Spleen (tissue), 11 donors: ENCODE measurements at regions not wholly inside any gene's neighbourhood (a gene's known extent, or its start where the extent isn't known, plus 50 kb on each side); places are given as distances from the start of the nearest gene placed in this dataset.

ENCODE experiments used
- DNase-seq: peaks from one replicate; pipeline ENCODE4 v3.0.0-alpha.2; 2020
- H3K27ac ChIP-seq, 8 donors: fragments of 200-600 bp; sonication (generic) in 7 of 8; 1 replicate in 4 of 8; 2 replicates in 4 of 8; pipeline versions ENCODE4 v1.5.0 to v1.8.0; 2016 to 2021; ENCODE audit warnings: inconsistent platforms in 4 of 8, mild to moderate bottlenecking in 4 of 8, moderate library complexity in 1 of 8
- H3K27me3 ChIP-seq, 7 donors: fragments of 200-600 bp; sonication (generic) in 6 of 7; replicated peaks in 1 of 7; 1 replicate in 4 of 7; 2 replicates in 3 of 7; pipeline versions ENCODE4 v1.5.0 to v1.8.0; 2016 to 2021; ENCODE audit warnings: inconsistent platforms in 3 of 7, mild to moderate bottlenecking in 1 of 7
- H3K36me3 ChIP-seq, 6 donors: fragments of 200-600 bp; sonication (generic) in 5 of 6; 1 replicate in 4 of 6; 2 replicates in 2 of 6; pipeline versions ENCODE4 v1.5.0 to v1.8.0; 2016 to 2021; ENCODE audit warnings: inconsistent platforms in 2 of 6
- H3K4me1 ChIP-seq, 6 donors: fragments of 200-600 bp; sonication (generic) in 5 of 6; 1 replicate in 3 of 6; 2 replicates in 3 of 6; pipeline versions ENCODE4 v1.5.0 to v1.8.0; 2016 to 2021; ENCODE audit warnings: inconsistent platforms in 3 of 6
- H3K4me3 ChIP-seq, 8 donors: fragments of 200-600 bp; sonication (generic) in 7 of 8; 1 replicate in 4 of 8; 2 replicates in 4 of 8; pipeline versions ENCODE4 v1.5.0 to v1.8.0; 2016 to 2021; ENCODE audit warnings: inconsistent platforms in 4 of 8, mild to moderate bottlenecking in 4 of 8, moderate library complexity in 2 of 8
- H3K9me3 ChIP-seq, 8 donors: fragments of 200-600 bp; sonication (generic) in 7 of 8; 1 replicate in 4 of 8; 2 replicates in 4 of 8; pipeline versions ENCODE4 v1.5.0 to v1.8.0; 2016 to 2021; ENCODE audit warnings: inconsistent platforms in 4 of 8
- POLR2A ChIP-seq, 3 donors: fragments of 450-650 bp; IDR thresholded peaks; one replicate each; pipeline ENCODE4 v1.5.1; 2017; ENCODE audit warnings: antibody characterized with exemption in 3 of 3, mild to moderate bottlenecking in 1 of 3
- POLR2AphosphoS5 ChIP-seq, 3 donors: sonication (generic); formaldehyde crosslinking; IDR thresholded peaks; one replicate each; pipeline ENCODE4 v1.5.1; 2017; ENCODE audit warnings: antibody characterized with exemption in 3 of 3
- WGBS, 5 donors: extraction: QIAGEN DNeasy Blood & Tissue Kit in 3 of 5; methylation state at CpG; one replicate each; pipeline versions ENCODE4 v1.1.5 to v1.1.7; 2013 to 2018; 5-methylcytosine and 5-hydroxymethylcytosine counted together
- intact Hi-C: fragments of 100-400 bp; cut with DNase I; formaldehyde crosslinking; loops from one replicate; pipeline ENCODE4 v1.15.0; 2023; ENCODE audit warnings: low total_unique reads
- TF ChIP-seq, protein P1 (sequence below), 11 experiments: fragments of 200-600 bp in 7 of 11; fragments of 450-650 bp in 4 of 11; sonication (generic) in 4 of 11; IDR thresholded peaks in 8 of 11; conservative IDR thresholded peaks in 3 of 11; 1 replicate in 7 of 11; 2 replicates in 4 of 11; pipeline versions ENCODE4 v1.4.0 to v1.8.0; 2016 to 2021; ENCODE audit warnings: antibody characterized with exemption in 11 of 11, inconsistent platforms in 4 of 11, mild to moderate bottlenecking in 1 of 11
- donor health status: healthy with polysubstance abuse.
- donor health status: DM: no; HTN: no; CAD: no; lungs with moderate emphysema.
- donor health status: DM: no; HTN: no; CAD: no.
- donor health status: Bipolar disorder and iron deficiency.
- donor health status: healthy.
- donor health status: DM: no; HTN: no; CAD: no.
- donor health status: DM: yes; HTN: yes; CAD: no.

DNA sequence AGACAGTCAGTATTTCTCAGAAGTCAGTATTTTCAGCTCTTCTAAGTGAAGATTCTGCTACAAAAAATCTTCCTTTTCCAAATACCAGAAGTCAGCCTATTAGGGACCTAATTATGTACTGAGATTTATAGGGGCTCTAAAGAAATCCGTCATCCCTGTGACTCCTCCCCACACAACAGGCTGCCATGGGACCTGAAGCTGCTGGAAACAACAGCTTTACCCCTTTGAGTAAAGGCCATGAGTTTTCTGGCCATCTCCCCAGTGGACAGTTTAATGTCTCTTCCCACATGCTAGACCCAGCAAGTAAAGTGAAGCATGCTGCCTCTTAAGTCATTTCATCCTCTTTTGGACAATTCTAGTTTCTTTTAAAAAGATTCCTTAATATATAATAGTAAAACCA lies 255.7 kb upstream of the ACVR2A start:
- intact Hi-C loops: no loop called here
- Histone ChIP-seq H3K27me3 (peaks cover 0 to 5% (median 0%) of the 10 kb centered on the region in 7 donors), H3K36me3 (no peaks in the 10 kb centered on the region), H3K4me3 (no peak overlapping the region), H3K9me3 (peaks cover 0 to 16% (median 10%) of the 10 kb centered on the region in 8 donors), H3K27ac (no peak overlapping the region), H3K4me1 (no peaks in the 10 kb centered on the region)
- no peak for DNase-seq
- WGBS, 5 donors: 67 to 80% (median 74%) methylated on average over 1 of the region's 1 CpG
- TF ChIP-seq, protein P1, sequence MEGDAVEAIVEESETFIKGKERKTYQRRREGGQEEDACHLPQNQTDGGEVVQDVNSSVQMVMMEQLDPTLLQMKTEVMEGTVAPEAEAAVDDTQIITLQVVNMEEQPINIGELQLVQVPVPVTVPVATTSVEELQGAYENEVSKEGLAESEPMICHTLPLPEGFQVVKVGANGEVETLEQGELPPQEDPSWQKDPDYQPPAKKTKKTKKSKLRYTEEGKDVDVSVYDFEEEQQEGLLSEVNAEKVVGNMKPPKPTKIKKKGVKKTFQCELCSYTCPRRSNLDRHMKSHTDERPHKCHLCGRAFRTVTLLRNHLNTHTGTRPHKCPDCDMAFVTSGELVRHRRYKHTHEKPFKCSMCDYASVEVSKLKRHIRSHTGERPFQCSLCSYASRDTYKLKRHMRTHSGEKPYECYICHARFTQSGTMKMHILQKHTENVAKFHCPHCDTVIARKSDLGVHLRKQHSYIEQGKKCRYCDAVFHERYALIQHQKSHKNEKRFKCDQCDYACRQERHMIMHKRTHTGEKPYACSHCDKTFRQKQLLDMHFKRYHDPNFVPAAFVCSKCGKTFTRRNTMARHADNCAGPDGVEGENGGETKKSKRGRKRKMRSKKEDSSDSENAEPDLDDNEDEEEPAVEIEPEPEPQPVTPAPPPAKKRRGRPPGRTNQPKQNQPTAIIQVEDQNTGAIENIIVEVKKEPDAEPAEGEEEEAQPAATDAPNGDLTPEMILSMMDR (IDR thresholded peaks at IDR 0.05 in 8 of 11, conservative IDR thresholded peaks at IDR 0.05 in 3 of 11): no peak
- no peak for TF ChIP-seq POLR2AphosphoS5 (IDR thresholded peaks at IDR 0.05)
- TF ChIP-seq POLR2A (IDR thresholded peaks at IDR 0.05): no peak

DNA sequence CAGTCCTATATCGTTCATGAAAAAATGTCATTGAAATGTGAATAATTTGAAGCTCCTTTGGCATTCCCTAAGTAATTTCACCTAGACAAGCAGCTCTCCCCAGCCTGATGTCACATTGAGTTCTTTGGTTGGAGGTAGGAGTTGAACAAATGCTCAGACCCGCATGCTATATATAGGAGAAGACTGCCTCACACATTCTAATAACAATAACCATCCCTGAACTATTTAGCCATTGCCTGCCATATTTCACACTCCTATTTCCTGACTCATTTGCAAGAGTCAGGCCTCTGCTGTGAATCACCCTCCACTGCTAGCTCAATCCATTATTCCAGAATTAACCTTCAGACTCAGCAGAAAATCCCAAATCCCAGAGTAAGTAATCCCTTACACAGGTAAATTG lies 256.6 kb upstream of the ACVR2A start:
- Histone ChIP-seq H3K4me1 (no peaks in the 10 kb centered on the region), H3K9me3 (peaks cover 0 to 16% (median 10%) of the 10 kb centered on the region in 8 donors), H3K36me3 (no peaks in the 10 kb centered on the region), H3K4me3 (no peak overlapping the region), H3K27ac (no peak overlapping the region), H3K27me3 (peaks cover 0 to 5% (median 0%) of the 10 kb centered on the region in 7 donors)
- no peak for DNase-seq
- intact Hi-C loops: no loop called here
- 77 to 90% (median 81%) methylated on average over 2 of the region's 2 CpGs for WGBS, 5 donors
- TF ChIP-seq POLR2A (IDR thresholded peaks at IDR 0.05): no peak
- TF ChIP-seq, protein P1 (IDR thresholded peaks at IDR 0.05 in 8 of 11, conservative IDR thresholded peaks at IDR 0.05 in 3 of 11): no peak

- intact Hi-C loops: no loop called here
These were observed 266.3 kb upstream of the ACVR2A start for GRCh38 chr2:147578529-147578928.

DNA sequence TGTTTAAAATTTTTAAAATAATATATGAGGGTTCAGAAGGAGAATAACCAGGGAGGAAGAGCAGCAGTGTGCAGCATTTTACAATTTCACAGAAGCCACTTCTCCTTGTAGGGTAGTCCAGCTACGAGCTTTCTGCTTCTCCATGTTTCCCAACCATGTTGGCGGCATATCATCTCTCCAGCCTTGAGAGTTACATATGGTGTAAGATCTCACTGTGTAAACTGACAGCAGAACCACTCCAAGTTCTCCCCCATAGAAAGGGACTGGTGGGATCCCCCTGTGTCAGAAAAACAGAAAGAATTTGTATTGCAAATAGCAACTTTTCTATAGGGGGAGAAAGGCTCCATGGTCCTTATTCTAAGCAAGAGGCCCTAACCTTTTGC lies 266.8 kb upstream of the ACVR2A start:
- H3K27me3 ChIP-seq: no peaks in the 10 kb centered on the region
- TF ChIP-seq POLR2A (IDR thresholded peaks at IDR 0.05) (no peak), POLR2AphosphoS5 (IDR thresholded peaks at IDR 0.05) (no peak)
- TF ChIP-seq, protein P1 (IDR thresholded peaks at IDR 0.05 in 8 of 11, conservative IDR thresholded peaks at IDR 0.05 in 3 of 11): no peak
- H3K4me1 ChIP-seq: no peaks in the 10 kb centered on the region
- intact Hi-C loops: no loop called here
- 66 to 92% (median 84%) methylated on average over 2 of the region's 2 CpGs for WGBS, 5 donors
- H3K9me3 ChIP-seq: no peaks in the 10 kb centered on the region
- no peak for DNase-seq
- H3K36me3 ChIP-seq: no peaks in the 10 kb centered on the region
- no peak overlapping the region for H3K27ac ChIP-seq
- H3K4me3 ChIP-seq: no peak overlapping the region

More at GRCh38 chr2:147578529-147578928, 266.3 kb upstream of the ACVR2A start:
- no peak overlapping the region for H3K27ac ChIP-seq
- WGBS, 5 donors: 76 to 92% (median 81%) methylated on average over 3 of the region's 3 CpGs
- no peaks in the 10 kb centered on the region for H3K36me3 ChIP-seq
- H3K9me3 ChIP-seq: no peaks in the 10 kb centered on the region
- DNase-seq: no peak
- no peak for TF ChIP-seq POLR2AphosphoS5 (IDR thresholded peaks at IDR 0.05)
- no peak for TF ChIP-seq POLR2A (IDR thresholded peaks at IDR 0.05)
- TF ChIP-seq, protein P1 (IDR thresholded peaks at IDR 0.05 in 8 of 11, conservative IDR thresholded peaks at IDR 0.05 in 3 of 11): no peak
- H3K27me3 ChIP-seq: no peaks in the 10 kb centered on the region
- no peak overlapping the region for H3K4me3 ChIP-seq
- no peaks in the 10 kb centered on the region for H3K4me1 ChIP-seq
